Endodermal cell (in vitro differentiated cells): ENCODE measurements at regions not wholly inside any gene's neighbourhood (a gene's known extent, or its start where the extent isn't known, plus 50 kb on each side); places are given as distances from the start of the nearest gene placed in this dataset.

Source experiments
- DNase-seq: peaks from one replicate; pipeline ENCODE4 v3.0.0-alpha.2; 2017
- H3K27ac ChIP-seq: 2 replicates; pipeline ENCODE4 v1.5.1; 2013; ENCODE audit warnings: mild to moderate bottlenecking, low read depth, low read length, moderate library complexity
- H3K27me3 ChIP-seq: 2 replicates; pipeline ENCODE4 v1.6.1; 2013; ENCODE audit warnings: mild to moderate bottlenecking, low read length, moderate library complexity; ENCODE audit not compliant: insufficient read depth, control insufficient read depth, poor library complexity, severe bottlenecking
- H3K36me3 ChIP-seq: 2 replicates; pipeline ENCODE4 v1.7.0; 2013; ENCODE audit warnings: mild to moderate bottlenecking, low read length, moderate library complexity; ENCODE audit not compliant: control insufficient read depth, insufficient read depth
- H3K4me1 ChIP-seq: one replicate; pipeline ENCODE4 v1.7.0; 2013; ENCODE audit warnings: low read length; ENCODE audit not compliant: control insufficient read depth, insufficient read depth
- H3K4me3 ChIP-seq: 2 replicates; pipeline ENCODE4 v1.5.1; 2013; ENCODE audit warnings: mild to moderate bottlenecking, low read length, moderate library complexity
- H3K9ac ChIP-seq: 2 replicates; pipeline ENCODE4 v1.6.1; 2013; ENCODE audit warnings: mild to moderate bottlenecking, low read length, moderate library complexity; ENCODE audit not compliant: poor library complexity, severe bottlenecking; ENCODE audit errors: extremely low read depth
- H3K9me3 ChIP-seq: 2 replicates; pipeline ENCODE4 v1.6.1; 2013; ENCODE audit warnings: mild to moderate bottlenecking, low read length, moderate library complexity; ENCODE audit not compliant: control insufficient read depth
- H3K27ac Mint-ChIP-seq: 2 replicates; pipeline ENCODE4 v1.8.0; 2020; ENCODE audit warnings: mixed read lengths
- H3K27me3 Mint-ChIP-seq: 2 replicates; pipeline ENCODE4 v1.8.0; 2021; ENCODE audit warnings: mild to moderate bottlenecking, mixed read lengths; ENCODE audit not compliant: insufficient read depth
- H3K36me3 Mint-ChIP-seq: 2 replicates; pipeline ENCODE4 v1.8.0; 2020; ENCODE audit warnings: low read depth, mixed read lengths
- H3K4me1 Mint-ChIP-seq: 2 replicates; pipeline ENCODE4 v1.8.0; 2020; ENCODE audit warnings: mixed read lengths
- H3K4me3 Mint-ChIP-seq: 2 replicates; pipeline ENCODE4 v1.8.0; 2020; ENCODE audit warnings: mild to moderate bottlenecking, moderate library complexity, mixed read lengths
- H3K9me3 Mint-ChIP-seq: 2 replicates; pipeline ENCODE4 v1.8.0; 2020; ENCODE audit warnings: mild to moderate bottlenecking, mixed read lengths
- CTCF ChIP-seq: fragments of 200-600 bp; sonication (generic); conservative IDR thresholded peaks from 2 replicates; pipeline ENCODE4 v1.5.0; 2021; ENCODE audit warnings: antibody characterized with exemption, mild to moderate bottlenecking
- WGBS, 2 experiments: methylation state at CpG; one replicate each; pipeline versions ENCODE4 v1.1.5 to v1.1.7; 2013; ENCODE audit warnings: missing lambda C conversion rate in 2 of 2, mixed read lengths in 1 of 2; ENCODE audit not compliant: insufficient coverage in 1 of 2, insufficient read length in 1 of 2; 5-methylcytosine and 5-hydroxymethylcytosine counted together

- no peak for TF ChIP-seq CTCF
- no peak overlapping the region for H3K4me3 Mint-ChIP-seq
Measured at GRCh38 chrX:127861611-127862010, 190.6 kb downstream of the ACTRT1 start.

More at GRCh38 chrX:127861611-127862010, 190.6 kb downstream of the ACTRT1 start:
- DNase-seq, result no peak
- WGBS, 2 experiments, result 85% methylated on average over 2 of the region's 2 CpGs; no CpG with 5 or more reads in 1 of the 2 experiments
- no peaks in the 10 kb centered on the region for H3K36me3 Mint-ChIP-seq
- H3K36me3 ChIP-seq, result no peaks in the 10 kb centered on the region
- H3K9me3 Mint-ChIP-seq, result peaks cover 54% of the 10 kb centered on the region
- no peaks in the 10 kb centered on the region for H3K27me3 ChIP-seq
- H3K27ac ChIP-seq, result no peak overlapping the region
- no peak overlapping the region for H3K9ac ChIP-seq
- H3K4me1 ChIP-seq, result no peaks in the 10 kb centered on the region
- no peaks in the 10 kb centered on the region for H3K27me3 Mint-ChIP-seq
- H3K4me1 Mint-ChIP-seq, result peaks cover 10% of the 10 kb centered on the region
- no peak overlapping the region for H3K4me3 ChIP-seq
- peaks cover 6% of the 10 kb centered on the region for H3K9me3 ChIP-seq
- H3K27ac Mint-ChIP-seq, result no peak overlapping the region
